Neural cell (in vitro differentiated cells): ENCODE measurements at regions not wholly inside any gene's neighbourhood (a gene's known extent, or its start where the extent isn't known, plus 50 kb on each side); places are given as distances from the start of the nearest gene placed in this dataset.

ENCODE experiments used
- H2AFZ ChIP-seq: fragments of 200-600, 300-800 bp; sonication (generic), shearing (Covaris generic); 2 replicates; pipeline ENCODE4 v1.6.0; 2014; ENCODE audit warnings: low read depth, mild to moderate bottlenecking, antibody characterized with exemption, low read length, moderate library complexity
- H3F3A ChIP-seq: fragments of 200-600 bp; shearing (Covaris generic); 2 replicates; pipeline ENCODE4 v1.6.1; 2016; ENCODE audit warnings: mild to moderate bottlenecking, moderate library complexity, mixed read lengths, antibody characterized with exemption, low read length; ENCODE audit not compliant: insufficient read depth, poor library complexity, severe bottlenecking
- H3K27ac ChIP-seq: fragments of 200-600, 300-800 bp; sonication (generic), shearing (Covaris generic); 2 replicates; pipeline ENCODE4 v1.5.1; 2014; ENCODE audit warnings: mild to moderate bottlenecking, low read length, moderate library complexity
- H3K27me3 ChIP-seq: fragments of 300-800, 200-600 bp; sonication (generic), shearing (Covaris generic); 2 replicates; pipeline ENCODE4 v1.6.0; 2014; ENCODE audit warnings: mild to moderate bottlenecking, low read depth, low read length, moderate library complexity; ENCODE audit not compliant: insufficient read depth
- H3K36me3 ChIP-seq: fragments of 300-800, 200-600 bp; sonication (generic), shearing (Covaris generic); 2 replicates; pipeline ENCODE4 v1.5.1; 2014; ENCODE audit warnings: mild to moderate bottlenecking, antibody characterized with exemption, low read length, moderate library complexity; ENCODE audit not compliant: insufficient read depth
- H3K4me2 ChIP-seq: fragments of 300-800, 200-600 bp; sonication (generic), shearing (Covaris generic); 2 replicates; pipeline ENCODE4 v1.6.0; 2014; ENCODE audit warnings: mild to moderate bottlenecking, low read length
- H3K4me3 ChIP-seq: fragments of 300-800, 200-600 bp; sonication (generic), shearing (Covaris generic); 2 replicates; pipeline ENCODE4 v1.5.1; 2014; ENCODE audit warnings: mild to moderate bottlenecking, low read length, moderate library complexity
- H3K79me2 ChIP-seq: fragments of 200-600 bp; shearing (Covaris generic); replicated peaks from 2 replicates; pipeline ENCODE4 v1.6.0; 2014; ENCODE audit warnings: mild to moderate bottlenecking, low read length, moderate library complexity; ENCODE audit not compliant: insufficient read depth
- H3K9ac ChIP-seq: fragments of 300-800, 200-600 bp; sonication (generic), shearing (Covaris generic); 2 replicates; pipeline ENCODE4 v1.6.1; 2016; ENCODE audit warnings: mild to moderate bottlenecking, low read length, mixed read lengths
- H3K9me2 ChIP-seq: fragments of 200-600 bp; shearing (Covaris generic); 2 replicates; pipeline ENCODE4 v1.6.1; 2016; ENCODE audit warnings: mild to moderate bottlenecking, low read length, mixed read lengths; ENCODE audit not compliant: insufficient read depth
- H3K9me3 ChIP-seq: fragments of 200-600, 300-800 bp; sonication (generic), shearing (Covaris generic); 2 replicates; pipeline ENCODE4 v1.6.1; 2016; ENCODE audit warnings: mild to moderate bottlenecking, mixed run types, low read length, moderate library complexity, mixed read lengths
- H4K20me1 ChIP-seq: fragments of 200-600 bp; shearing (Covaris generic); 2 replicates; pipeline ENCODE4 v1.6.1; 2016; ENCODE audit warnings: mild to moderate bottlenecking, mixed run types; ENCODE audit not compliant: insufficient read depth
- EP300 ChIP-seq: fragments of 450-650 bp; conservative IDR thresholded peaks from 2 replicates; pipeline ENCODE4 v1.6.1; 2014; ENCODE audit warnings: antibody characterized with exemption, mild to moderate bottlenecking, moderate library complexity; ENCODE audit not compliant: poor library complexity, severe bottlenecking
- EZH2 ChIP-seq: fragments of 200-600, 300-800 bp; shearing (Covaris generic), sonication (generic); IDR thresholded peaks from 2 replicates; pipeline ENCODE4 v1.6.1; 2014; ENCODE audit warnings: antibody characterized with exemption, low read length, borderline replicate concordance, mild to moderate bottlenecking; ENCODE audit not compliant: insufficient read depth, poor library complexity, severe bottlenecking
- MXI1 ChIP-seq: fragments of 450-650 bp; conservative IDR thresholded peaks from 2 replicates; pipeline ENCODE4 v1.6.1; 2014; ENCODE audit warnings: antibody characterized with exemption, mild to moderate bottlenecking; ENCODE audit not compliant: poor library complexity, severe bottlenecking
- POLR2AphosphoS5 ChIP-seq: IDR thresholded peaks from 2 replicates; pipeline ENCODE4 v1.6.1; 2012
- RAD21 ChIP-seq: fragments of 450-650 bp; conservative IDR thresholded peaks from 2 replicates; pipeline ENCODE4 v1.6.1; 2014; ENCODE audit warnings: antibody characterized with exemption, mild to moderate bottlenecking, moderate library complexity
- SMC3 ChIP-seq: fragments of 450-650 bp; conservative IDR thresholded peaks from 2 replicates; pipeline ENCODE4 v1.6.1; 2014; ENCODE audit warnings: antibody characterized with exemption, mild to moderate bottlenecking, moderate library complexity; ENCODE audit not compliant: poor library complexity
- TAF1 ChIP-seq: IDR thresholded peaks from 2 replicates; pipeline ENCODE4 v1.6.1; 2012; ENCODE audit warnings: low read depth
- TF ChIP-seq, protein P1 (sequence below): fragments of 450-650 bp; IDR thresholded peaks from 2 replicates; pipeline ENCODE4 v1.5.1; 2014; ENCODE audit warnings: antibody characterized with exemption, mild to moderate bottlenecking, moderate library complexity; ENCODE audit not compliant: poor library complexity, severe bottlenecking
- TF ChIP-seq, protein P2 (sequence below): IDR thresholded peaks from 2 replicates; pipeline ENCODE4 v1.6.1; 2012; ENCODE audit warnings: borderline replicate concordance

DNA sequence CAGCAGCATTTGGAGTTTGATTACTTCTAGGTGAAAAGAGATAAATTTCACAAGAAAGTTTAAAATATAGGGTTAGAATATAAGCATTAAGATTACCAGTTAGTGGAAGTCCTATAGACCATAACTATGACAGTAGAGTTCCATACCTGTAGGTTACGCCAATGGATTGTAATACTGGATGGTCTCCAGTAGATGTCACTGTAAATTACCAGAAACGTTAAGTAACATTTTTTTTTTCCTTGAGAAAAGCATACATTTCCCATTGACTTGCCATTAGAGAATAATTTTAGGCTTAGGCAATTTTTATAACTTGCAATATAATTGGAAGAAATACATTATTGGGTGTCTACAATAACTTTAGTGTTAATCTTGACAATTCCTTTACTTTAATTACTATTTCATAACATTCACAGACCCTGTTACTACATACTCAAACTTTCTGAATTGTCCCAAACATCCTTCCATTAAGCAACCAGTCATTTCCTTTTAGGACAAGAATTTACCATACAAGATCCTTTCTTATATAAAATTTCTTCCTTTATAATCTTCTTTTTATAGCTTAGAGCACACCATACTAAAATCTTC is 304.1 kb upstream of the TECRL start:
- no peak overlapping the region for H3K4me2 ChIP-seq
- H3K79me2 ChIP-seq = no peaks in the 10 kb centered on the region
- H3F3A ChIP-seq = no peaks in the 10 kb centered on the region
- H3K27me3 ChIP-seq = no peaks in the 10 kb centered on the region
- H4K20me1 ChIP-seq = no peaks in the 10 kb centered on the region
- H3K36me3 ChIP-seq = no peaks in the 10 kb centered on the region
- H3K4me3 ChIP-seq = no peak overlapping the region
- TF ChIP-seq TAF1 (no peak), EZH2 (no peak), MXI1 (no peak), SMC3 (peak; percentile 19), EP300 (no peak), RAD21 (peak; percentile 43), POLR2AphosphoS5 (no peak)
- TF ChIP-seq, protein P1, sequence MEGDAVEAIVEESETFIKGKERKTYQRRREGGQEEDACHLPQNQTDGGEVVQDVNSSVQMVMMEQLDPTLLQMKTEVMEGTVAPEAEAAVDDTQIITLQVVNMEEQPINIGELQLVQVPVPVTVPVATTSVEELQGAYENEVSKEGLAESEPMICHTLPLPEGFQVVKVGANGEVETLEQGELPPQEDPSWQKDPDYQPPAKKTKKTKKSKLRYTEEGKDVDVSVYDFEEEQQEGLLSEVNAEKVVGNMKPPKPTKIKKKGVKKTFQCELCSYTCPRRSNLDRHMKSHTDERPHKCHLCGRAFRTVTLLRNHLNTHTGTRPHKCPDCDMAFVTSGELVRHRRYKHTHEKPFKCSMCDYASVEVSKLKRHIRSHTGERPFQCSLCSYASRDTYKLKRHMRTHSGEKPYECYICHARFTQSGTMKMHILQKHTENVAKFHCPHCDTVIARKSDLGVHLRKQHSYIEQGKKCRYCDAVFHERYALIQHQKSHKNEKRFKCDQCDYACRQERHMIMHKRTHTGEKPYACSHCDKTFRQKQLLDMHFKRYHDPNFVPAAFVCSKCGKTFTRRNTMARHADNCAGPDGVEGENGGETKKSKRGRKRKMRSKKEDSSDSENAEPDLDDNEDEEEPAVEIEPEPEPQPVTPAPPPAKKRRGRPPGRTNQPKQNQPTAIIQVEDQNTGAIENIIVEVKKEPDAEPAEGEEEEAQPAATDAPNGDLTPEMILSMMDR = peak; percentile 61
- TF ChIP-seq, protein P2, sequence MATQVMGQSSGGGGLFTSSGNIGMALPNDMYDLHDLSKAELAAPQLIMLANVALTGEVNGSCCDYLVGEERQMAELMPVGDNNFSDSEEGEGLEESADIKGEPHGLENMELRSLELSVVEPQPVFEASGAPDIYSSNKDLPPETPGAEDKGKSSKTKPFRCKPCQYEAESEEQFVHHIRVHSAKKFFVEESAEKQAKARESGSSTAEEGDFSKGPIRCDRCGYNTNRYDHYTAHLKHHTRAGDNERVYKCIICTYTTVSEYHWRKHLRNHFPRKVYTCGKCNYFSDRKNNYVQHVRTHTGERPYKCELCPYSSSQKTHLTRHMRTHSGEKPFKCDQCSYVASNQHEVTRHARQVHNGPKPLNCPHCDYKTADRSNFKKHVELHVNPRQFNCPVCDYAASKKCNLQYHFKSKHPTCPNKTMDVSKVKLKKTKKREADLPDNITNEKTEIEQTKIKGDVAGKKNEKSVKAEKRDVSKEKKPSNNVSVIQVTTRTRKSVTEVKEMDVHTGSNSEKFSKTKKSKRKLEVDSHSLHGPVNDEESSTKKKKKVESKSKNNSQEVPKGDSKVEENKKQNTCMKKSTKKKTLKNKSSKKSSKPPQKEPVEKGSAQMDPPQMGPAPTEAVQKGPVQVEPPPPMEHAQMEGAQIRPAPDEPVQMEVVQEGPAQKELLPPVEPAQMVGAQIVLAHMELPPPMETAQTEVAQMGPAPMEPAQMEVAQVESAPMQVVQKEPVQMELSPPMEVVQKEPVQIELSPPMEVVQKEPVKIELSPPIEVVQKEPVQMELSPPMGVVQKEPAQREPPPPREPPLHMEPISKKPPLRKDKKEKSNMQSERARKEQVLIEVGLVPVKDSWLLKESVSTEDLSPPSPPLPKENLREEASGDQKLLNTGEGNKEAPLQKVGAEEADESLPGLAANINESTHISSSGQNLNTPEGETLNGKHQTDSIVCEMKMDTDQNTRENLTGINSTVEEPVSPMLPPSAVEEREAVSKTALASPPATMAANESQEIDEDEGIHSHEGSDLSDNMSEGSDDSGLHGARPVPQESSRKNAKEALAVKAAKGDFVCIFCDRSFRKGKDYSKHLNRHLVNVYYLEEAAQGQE = no peak
- H3K9ac ChIP-seq = no peak overlapping the region
- no peak overlapping the region for H3K27ac ChIP-seq
- H2AFZ ChIP-seq = no peak overlapping the region
- no peaks in the 10 kb centered on the region for H3K9me2 ChIP-seq
- H3K9me3 ChIP-seq = no peaks in the 10 kb centered on the region

DNA sequence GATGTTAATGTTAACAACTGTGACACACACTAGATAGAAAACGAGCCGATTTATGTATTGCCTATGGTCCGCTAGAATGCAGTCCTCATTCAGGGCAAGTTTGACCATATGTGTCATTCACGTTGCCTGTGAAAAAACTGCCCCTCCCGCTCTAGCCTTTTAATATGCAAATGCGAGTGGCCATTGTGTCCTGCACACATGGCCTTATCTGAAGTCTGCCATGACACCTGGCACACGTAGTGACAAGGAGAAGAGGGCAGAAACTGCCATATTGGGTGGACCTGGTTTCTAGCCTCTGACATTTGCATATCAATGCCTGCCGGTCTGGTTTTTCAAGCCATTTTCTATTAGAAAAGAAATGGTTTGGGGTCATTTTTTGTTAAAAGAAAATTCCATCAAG is 303.3 kb upstream of the TECRL start:
- Histone ChIP-seq H3F3A (no peaks in the 10 kb centered on the region), H3K27ac (no peak overlapping the region), H3K9me2 (no peaks in the 10 kb centered on the region), H3K4me3 (no peak overlapping the region), H3K9me3 (no peaks in the 10 kb centered on the region), H3K9ac (no peak overlapping the region), H3K36me3 (no peaks in the 10 kb centered on the region), H4K20me1 (no peaks in the 10 kb centered on the region), H2AFZ (no peak overlapping the region), H3K27me3 (no peaks in the 10 kb centered on the region), H3K4me2 (no peak overlapping the region), H3K79me2 (no peaks in the 10 kb centered on the region)
- TF ChIP-seq RAD21 (no peak), POLR2AphosphoS5 (no peak)

DNA sequence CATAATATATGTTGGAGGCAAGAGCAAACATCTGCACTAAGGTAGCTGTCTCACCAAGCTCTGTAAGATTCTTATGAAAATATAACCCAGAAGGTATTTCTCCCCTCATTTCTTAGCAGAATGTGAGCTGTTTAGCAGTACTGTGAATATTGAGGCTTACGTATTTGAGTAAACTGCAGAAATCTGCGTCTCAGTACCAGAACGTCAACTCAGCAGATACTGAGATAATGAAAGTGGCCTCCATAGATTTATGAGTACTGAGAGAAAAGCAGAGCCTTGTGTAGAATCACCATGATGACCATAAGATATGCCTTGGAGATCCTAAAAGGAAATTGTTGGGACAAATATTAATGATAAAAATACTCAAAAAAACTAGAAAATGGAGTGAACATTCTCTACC is 296.7 kb upstream of the TECRL start:
- Histone ChIP-seq H3K9ac (no peak overlapping the region), H2AFZ (no peak overlapping the region), H3F3A (no peaks in the 10 kb centered on the region), H3K9me2 (no peaks in the 10 kb centered on the region), H3K9me3 (no peaks in the 10 kb centered on the region), H4K20me1 (no peaks in the 10 kb centered on the region), H3K4me2 (no peak overlapping the region), H3K4me3 (no peak overlapping the region), H3K27ac (no peak overlapping the region), H3K36me3 (no peaks in the 10 kb centered on the region), H3K79me2 (no peaks in the 10 kb centered on the region), H3K27me3 (no peaks in the 10 kb centered on the region)
- no peak for TF ChIP-seq SMC3
- no peak for TF ChIP-seq TAF1
- TF ChIP-seq, protein P2 = no peak
- no peak for TF ChIP-seq EZH2
- TF ChIP-seq MXI1 = no peak
- TF ChIP-seq EP300 = no peak
- no peak for TF ChIP-seq POLR2AphosphoS5
- TF ChIP-seq, protein P1 = no peak
- no peak for TF ChIP-seq RAD21
